Right lobe of liver (tissue), 6 donors: ENCODE measurements at regions not wholly inside any gene's neighbourhood (a gene's known extent, or its start where the extent isn't known, plus 50 kb on each side); places are given as distances from the start of the nearest gene placed in this dataset.

Experiments
- ATAC-seq, 4 donors: fragments of 200-7000 bp; cut with Tn5 transposase; one replicate each; pipeline ENCODE4 v1.9.1; 2020; ENCODE audit warnings: mild to moderate bottlenecking in 4 of 4, moderate library complexity in 4 of 4
- DNase-seq, 3 donors: peaks; one replicate each; pipeline ENCODE4 v3.0.0-alpha.2; 2020
- H3K27ac ChIP-seq, 3 donors: fragments of 200-600 bp; one replicate each; pipeline ENCODE4 v1.8.0; 2022
- H3K27me3 ChIP-seq, 2 donors: fragments of 200-600 bp; one replicate each; pipeline ENCODE4 v1.8.0; 2022
- H3K36me3 ChIP-seq, 4 donors: fragments of 200-600 bp; sonication (generic) in 1 of 4; one replicate each; pipeline versions ENCODE4 v1.5.1 to v1.8.0; 2017 to 2022; ENCODE audit warnings: control low read depth in 1 of 4
- H3K4me1 ChIP-seq, 4 donors: fragments of 200-600 bp; sonication (generic) in 1 of 4; one replicate each; pipeline versions ENCODE4 v1.5.1 to v1.8.0; 2017 to 2022; ENCODE audit warnings: control low read depth in 1 of 4
- H3K4me3 ChIP-seq, 3 donors: fragments of 200-600 bp; one replicate each; pipeline ENCODE4 v1.8.0; 2022
- H3K9me3 ChIP-seq, 4 donors: fragments of 200-600 bp; sonication (generic) in 1 of 4; one replicate each; pipeline versions ENCODE4 v1.5.1 to v1.8.0; 2017 to 2022; ENCODE audit warnings: control low read depth in 1 of 4
- POLR2A ChIP-seq: fragments of 450-650 bp; IDR thresholded peaks from one replicate; pipeline ENCODE4 v1.6.1; 2017; ENCODE audit warnings: antibody characterized with exemption, mild to moderate bottlenecking
- WGBS: methylation state at CpG from one replicate; pipeline ENCODE4 v1.1.6; 2018; ENCODE audit warnings: low coverage, low lambda C conversion rate; ENCODE audit not compliant: insufficient coverage; ENCODE audit errors: missing lambda C conversion rate; 5-methylcytosine and 5-hydroxymethylcytosine counted together
- intact Hi-C, 2 donors: fragments of 100-400 bp; cut with DNase I; formaldehyde crosslinking; loops; one replicate each; pipeline versions ENCODE4 v1.11.2 to v1.14.1; 2022
- TF ChIP-seq, protein P1 (sequence below), 4 donors: fragments of 200-600 bp in 3 of 4; fragments of 450-650 bp in 1 of 4; IDR thresholded peaks; one replicate each; pipeline versions ENCODE4 v1.5.1 to v1.8.0; 2016 to 2022; ENCODE audit warnings: antibody characterized with exemption in 4 of 4, mild to moderate bottlenecking in 2 of 4
- donor health status: DM: no; HTN: yes; CAD: no.
- donor health status: DM: no; HTN: no; CAD: no.
- donor health status: DM: no; HTN: no; CAD: no.
- donor health status: DM: no; HTN: yes; CAD: no.
- donor health status: DM: no; HTN: yes; CAD: no.

DNA sequence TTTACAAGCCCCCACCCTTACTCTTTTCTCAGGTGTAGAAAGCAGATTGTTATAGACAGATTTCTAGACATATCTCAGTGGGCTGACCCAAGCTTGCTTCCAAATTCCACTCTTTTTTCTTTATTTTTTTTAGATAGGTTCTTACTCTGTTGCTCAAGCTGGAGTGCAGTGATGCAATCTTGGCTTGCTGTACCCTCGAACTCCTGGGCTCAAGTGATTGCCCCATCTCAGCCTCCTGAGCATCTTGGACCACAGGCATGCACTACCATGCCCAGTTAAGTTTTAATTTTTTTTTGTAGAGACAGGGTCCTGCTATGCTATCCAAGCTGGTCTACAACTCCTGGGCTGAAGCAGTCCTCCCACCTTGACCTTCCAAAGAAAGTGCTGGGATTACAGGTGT is 53.5 kb upstream of the ADAMTS9 start:
- TF ChIP-seq, protein P1, sequence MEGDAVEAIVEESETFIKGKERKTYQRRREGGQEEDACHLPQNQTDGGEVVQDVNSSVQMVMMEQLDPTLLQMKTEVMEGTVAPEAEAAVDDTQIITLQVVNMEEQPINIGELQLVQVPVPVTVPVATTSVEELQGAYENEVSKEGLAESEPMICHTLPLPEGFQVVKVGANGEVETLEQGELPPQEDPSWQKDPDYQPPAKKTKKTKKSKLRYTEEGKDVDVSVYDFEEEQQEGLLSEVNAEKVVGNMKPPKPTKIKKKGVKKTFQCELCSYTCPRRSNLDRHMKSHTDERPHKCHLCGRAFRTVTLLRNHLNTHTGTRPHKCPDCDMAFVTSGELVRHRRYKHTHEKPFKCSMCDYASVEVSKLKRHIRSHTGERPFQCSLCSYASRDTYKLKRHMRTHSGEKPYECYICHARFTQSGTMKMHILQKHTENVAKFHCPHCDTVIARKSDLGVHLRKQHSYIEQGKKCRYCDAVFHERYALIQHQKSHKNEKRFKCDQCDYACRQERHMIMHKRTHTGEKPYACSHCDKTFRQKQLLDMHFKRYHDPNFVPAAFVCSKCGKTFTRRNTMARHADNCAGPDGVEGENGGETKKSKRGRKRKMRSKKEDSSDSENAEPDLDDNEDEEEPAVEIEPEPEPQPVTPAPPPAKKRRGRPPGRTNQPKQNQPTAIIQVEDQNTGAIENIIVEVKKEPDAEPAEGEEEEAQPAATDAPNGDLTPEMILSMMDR (IDR thresholded peaks at IDR 0.05), result no peak
- TF ChIP-seq POLR2A, result no peak
- Histone ChIP-seq H3K9me3 (no peaks in the 10 kb centered on the region), H3K4me3 (no peak overlapping the region), H3K27ac (no peak overlapping the region), H3K36me3 (no peaks in the 10 kb centered on the region), H3K27me3 (no peaks in the 10 kb centered on the region), H3K4me1 (no peaks in the 10 kb centered on the region)
- 22% methylated on average over 1 of the region's 1 CpG for WGBS
- ATAC-seq, result no peak
- intact Hi-C loops, result no loop called here
- no peak for DNase-seq

DNA sequence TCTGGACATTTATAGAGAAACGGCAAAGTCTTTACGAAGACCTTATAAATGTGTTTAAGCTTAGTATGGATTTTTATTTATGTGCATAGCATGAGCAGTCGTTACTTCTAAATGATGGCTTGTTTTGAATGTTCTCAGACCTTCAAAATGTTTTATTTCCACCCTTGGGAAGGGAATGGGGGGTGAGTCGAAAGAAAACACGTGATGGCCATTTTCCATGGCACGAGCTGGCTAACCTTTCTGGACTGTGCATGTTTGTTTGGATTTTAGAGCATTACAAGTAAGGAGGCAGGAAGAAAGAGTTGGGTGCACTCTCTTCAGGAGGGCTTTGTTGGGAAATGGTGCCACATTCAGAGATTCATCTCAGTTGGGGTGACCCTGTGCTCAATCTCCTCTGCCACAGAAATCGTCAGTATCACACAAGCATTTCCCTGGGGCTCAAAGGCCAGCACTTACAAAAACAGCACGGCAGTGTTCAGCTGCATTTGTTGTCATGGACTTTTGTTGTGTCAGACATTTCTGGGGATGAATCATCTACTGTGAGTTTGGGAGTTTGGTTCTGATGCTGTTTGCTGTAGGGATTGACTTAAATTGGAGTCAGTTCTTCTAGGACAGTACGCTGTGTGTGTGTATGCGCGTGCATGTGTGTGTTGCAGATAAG is 52.3 kb upstream of the ADAMTS9 start:
- no peak for TF ChIP-seq POLR2A
- TF ChIP-seq, protein P1 (IDR thresholded peaks at IDR 0.05), result no peak
- H3K4me3 ChIP-seq, result no peak overlapping the region
- DNase-seq, result no peak
- no peaks in the 10 kb centered on the region for H3K27me3 ChIP-seq
- H3K36me3 ChIP-seq, result no peaks in the 10 kb centered on the region
- no peaks in the 10 kb centered on the region for H3K9me3 ChIP-seq
- intact Hi-C loops, result no loop called here
- H3K27ac ChIP-seq, result no peak overlapping the region
- whole genome bisulfite sequencing, result 62% methylated on average over 11 of the region's 11 CpGs
- no peak for ATAC-seq
- no peaks in the 10 kb centered on the region for H3K4me1 ChIP-seq
